LNCAP (cell line): ENCODE measurements at regions not wholly inside any gene's neighbourhood (a gene's known extent, or its start where the extent isn't known, plus 50 kb on each side); places are given as distances from the start of the nearest gene placed in this dataset.

ENCODE experiments used
- CTCF ChIP-seq: fragments of 450-650 bp; IDR thresholded peaks from 2 replicates; pipeline ENCODE4 v1.5.1; 2017; ENCODE audit warnings: mild to moderate bottlenecking

- no peak for TF ChIP-seq CTCF
Observed at GRCh38 chrX:34294665-34295064, 162.6 kb upstream of the FAM47A start.

- TF ChIP-seq CTCF = no peak
Observed at GRCh38 chrX:34288782-34289181, 156.7 kb upstream of the FAM47A start.

GRCh38 chrX:34279866-34280560 lies 147.9 kb upstream of the FAM47A start:
- no peak for TF ChIP-seq CTCF

GRCh38 chrX:34275699-34276098 lies 143.6 kb upstream of the FAM47A start:
- no peak; the same call in 1 of the 2 replicates for TF ChIP-seq CTCF

- TF ChIP-seq CTCF = no peak
Observed at GRCh38 chrX:34270434-34270833, 138.3 kb upstream of the FAM47A start.

GRCh38 chrX:34238896-34239295 lies 106.8 kb upstream of the FAM47A start:
- TF ChIP-seq CTCF = no peak

GRCh38 chrX:34227804-34228203 lies 95.7 kb upstream of the FAM47A start:
- no peak for TF ChIP-seq CTCF

- TF ChIP-seq CTCF = no peak
Observed at GRCh38 chrX:34223574-34223973, 91.5 kb upstream of the FAM47A start.
